GM23248 (cell line): ENCODE measurements at regions not wholly inside any gene's neighbourhood (a gene's known extent, or its start where the extent isn't known, plus 50 kb on each side); places are given as distances from the start of the nearest gene placed in this dataset.

Experiments used
- DNase-seq: peaks from one replicate; pipeline ENCODE4 v3.0.0-alpha.2; 2015
- H2AFZ ChIP-seq: fragments of 200-600 bp; sonication (generic); 2 replicates; pipeline ENCODE4 v1.6.1; 2016; ENCODE audit warnings: antibody characterized with exemption
- H3F3A ChIP-seq: fragments of 200-600 bp; sonication (generic); 2 replicates; pipeline ENCODE4 v1.6.1; 2016; ENCODE audit warnings: mild to moderate bottlenecking, antibody characterized with exemption, mixed run types; ENCODE audit not compliant: insufficient read depth
- H3K27ac ChIP-seq: fragments of 200-600 bp; sonication (generic); 2 replicates; pipeline ENCODE4 v1.5.1; 2016; ENCODE audit warnings: mild to moderate bottlenecking
- H3K27me3 ChIP-seq: fragments of 200-600 bp; sonication (generic); replicated peaks from 2 replicates; pipeline ENCODE4 v1.6.1; 2016; ENCODE audit warnings: mild to moderate bottlenecking; ENCODE audit not compliant: insufficient read depth
- H3K36me3 ChIP-seq: fragments of 200-600 bp; sonication (generic); 2 replicates; pipeline ENCODE4 v1.6.1; 2016; ENCODE audit warnings: low read depth, mild to moderate bottlenecking
- H3K4me1 ChIP-seq: fragments of 200-600 bp; sonication (generic); 2 replicates; pipeline ENCODE4 v1.6.1; 2016; ENCODE audit warnings: mild to moderate bottlenecking; ENCODE audit not compliant: insufficient read depth
- H3K4me2 ChIP-seq: fragments of 200-600 bp; sonication (generic); one replicate; pipeline ENCODE4 v1.6.1; 2016; ENCODE audit warnings: mild to moderate bottlenecking; ENCODE audit not compliant: unreplicated experiment
- H3K4me3 ChIP-seq: fragments of 200-600 bp; sonication (generic); 2 replicates; pipeline ENCODE4 v1.5.1; 2016; ENCODE audit warnings: mild to moderate bottlenecking
- H3K79me2 ChIP-seq: fragments of 200-600 bp; sonication (generic); 2 replicates; pipeline ENCODE4 v1.6.1; 2016; ENCODE audit warnings: mild to moderate bottlenecking; ENCODE audit not compliant: insufficient read depth
- H3K9ac ChIP-seq: fragments of 200-600 bp; sonication (generic); 2 replicates; pipeline ENCODE4 v1.6.1; 2016; ENCODE audit warnings: mild to moderate bottlenecking
- H3K9me2 ChIP-seq: fragments of 200-600 bp; sonication (generic); 2 replicates; pipeline ENCODE4 v1.6.1; 2016; ENCODE audit warnings: mixed run types, mild to moderate bottlenecking, moderate library complexity; ENCODE audit not compliant: insufficient read depth
- H3K9me3 ChIP-seq: fragments of 200-600 bp; sonication (generic); one replicate; pipeline ENCODE4 v1.6.1; 2017; ENCODE audit warnings: low read depth
- H4K20me1 ChIP-seq: fragments of 200-600 bp; sonication (generic); 2 replicates; pipeline ENCODE4 v1.6.0; 2016; ENCODE audit not compliant: insufficient read depth
- EZH2 ChIP-seq: fragments of 200-600 bp; sonication (generic); IDR thresholded peaks from 2 replicates; pipeline ENCODE4 v1.6.1; 2018; ENCODE audit warnings: antibody characterized with exemption, mild to moderate bottlenecking; ENCODE audit not compliant: insufficient read depth, poor library complexity, severe bottlenecking
- EZH2phosphoT487 ChIP-seq: fragments of 200-600 bp; sonication (generic); IDR thresholded peaks from 2 replicates; pipeline ENCODE4 v1.6.1; 2018; ENCODE audit warnings: antibody characterized with exemption, moderate library complexity, mild to moderate bottlenecking, low read depth; ENCODE audit not compliant: insufficient read depth
- WGBS, 2 experiments: methylation state at CpG; one replicate each; pipeline ENCODE4 v1.1.6; 2015 to 2017; ENCODE audit warnings: low lambda C conversion rate in 2 of 2, low coverage in 1 of 2; ENCODE audit errors: missing lambda C conversion rate in 2 of 2; 5-methylcytosine and 5-hydroxymethylcytosine counted together
- in situ Hi-C: fragments of 300-500 bp; cut with MboI; formaldehyde crosslinking; loops from 2 replicates; pipeline ENCODE4 v1.15.0; 2020

GRCh38 chr12:105462831-105463230, 132.3 kb downstream of the C12orf75 start:
- Histone ChIP-seq H3K9ac (no peak overlapping the region), H3K4me3 (no peak overlapping the region), H4K20me1 (no peaks in the 10 kb centered on the region), H3K4me1 (peaks cover 15% of the 10 kb centered on the region), H3K36me3 (no peaks in the 10 kb centered on the region), H2AFZ (no peak overlapping the region), H3K9me2 (no peaks in the 10 kb centered on the region), H3K79me2 (no peaks in the 10 kb centered on the region), H3K4me2 (no peak overlapping the region), H3K27me3 (no peaks in the 10 kb centered on the region), H3K27ac (no peak overlapping the region), H3K9me3 (no peaks in the 10 kb centered on the region), H3F3A (peaks cover 19% of the 10 kb centered on the region; the same call in 1 of the 2 replicates)
- DNase-seq, result peak; percentile 79
- in situ Hi-C loops, result no loop called here
- WGBS, 2 experiments, result 0 to 4% methylated on average over 2 of the region's 2 CpGs
- TF ChIP-seq EZH2phosphoT487, result no peak
- TF ChIP-seq EZH2, result no peak

DNA sequence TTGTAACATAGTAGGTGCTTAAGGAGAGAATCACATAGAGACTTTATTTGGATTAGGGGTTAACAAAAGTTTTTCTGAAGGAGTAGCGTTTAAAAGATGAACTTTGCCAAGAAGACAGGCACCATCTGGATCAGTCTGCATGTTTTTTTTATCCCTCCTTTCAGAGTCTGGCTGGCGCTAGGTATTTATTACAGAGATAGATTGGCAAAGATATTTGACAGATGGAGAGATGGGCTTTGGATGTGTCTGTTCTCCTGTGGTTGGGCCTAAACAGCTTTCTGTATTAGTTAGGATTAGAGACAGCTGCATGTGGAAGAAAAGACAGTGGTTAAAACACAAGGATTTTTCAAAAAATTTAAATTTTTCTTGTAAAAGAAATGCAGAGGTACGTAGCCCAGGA, 133.9 kb downstream of the C12orf75 start:
- Histone ChIP-seq H3K36me3 (no peaks in the 10 kb centered on the region), H3K4me3 (no peak overlapping the region), H3K9me2 (no peaks in the 10 kb centered on the region), H3K4me1 (peaks cover 15% of the 10 kb centered on the region), H3F3A (peaks cover 19% of the 10 kb centered on the region; the same call in 1 of the 2 replicates), H2AFZ (no peak overlapping the region), H4K20me1 (no peaks in the 10 kb centered on the region), H3K79me2 (no peaks in the 10 kb centered on the region), H3K27ac (no peak overlapping the region), H3K4me2 (no peak overlapping the region), H3K9me3 (no peaks in the 10 kb centered on the region), H3K9ac (no peak overlapping the region), H3K27me3 (no peaks in the 10 kb centered on the region)
- DNase-seq, result no peak
- 58 to 59% methylated on average over 3 of the region's 3 CpGs for WGBS, 2 experiments
- TF ChIP-seq EZH2, result no peak
- TF ChIP-seq EZH2phosphoT487, result no peak
- in situ Hi-C loops, result no loop called here

DNA sequence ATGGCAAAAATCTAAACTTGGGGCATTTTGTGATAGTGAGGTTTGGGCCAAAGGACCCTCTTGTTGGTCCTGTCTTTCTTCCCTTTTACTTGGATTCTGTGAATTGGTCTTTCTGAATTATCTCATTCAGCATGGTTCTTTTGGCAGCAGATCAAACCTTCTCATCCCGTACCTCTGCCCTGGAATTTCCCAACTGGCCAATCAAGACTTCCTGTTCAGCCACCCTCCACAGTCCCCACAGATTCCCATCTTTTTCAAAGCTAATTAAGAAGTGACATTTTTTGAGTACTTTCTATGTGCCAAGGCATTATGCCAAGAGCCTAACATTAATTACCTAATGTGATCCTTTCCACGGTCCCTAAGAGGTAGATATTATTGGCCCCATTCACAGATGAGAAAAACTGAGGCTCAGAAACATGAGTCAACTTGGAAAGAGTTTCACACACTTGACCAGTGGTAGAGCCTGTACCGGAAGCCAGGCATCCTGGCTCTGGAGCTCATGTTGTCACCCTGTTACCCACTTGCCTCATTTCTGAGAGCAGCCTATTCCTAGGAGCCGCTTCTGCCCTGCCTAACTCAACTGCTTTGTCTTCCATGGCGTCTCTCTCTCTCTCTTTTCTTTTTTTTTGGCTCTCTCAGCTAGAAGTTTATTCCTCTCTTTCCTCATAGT, 135.9 kb downstream of the C12orf75 start:
- Histone ChIP-seq H3K9me2 (no peaks in the 10 kb centered on the region), H3K79me2 (no peaks in the 10 kb centered on the region), H3K4me1 (peaks cover 12% of the 10 kb centered on the region), H4K20me1 (no peaks in the 10 kb centered on the region), H2AFZ (no peak overlapping the region), H3K4me3 (no peak overlapping the region), H3K9me3 (no peaks in the 10 kb centered on the region), H3K36me3 (no peaks in the 10 kb centered on the region), H3F3A (peaks cover 19% of the 10 kb centered on the region; the same call in 1 of the 2 replicates), H3K27me3 (no peaks in the 10 kb centered on the region), H3K4me2 (no peak overlapping the region), H3K27ac (no peak overlapping the region), H3K9ac (no peak overlapping the region)
- DNase-seq, result no peak
- TF ChIP-seq EZH2 (no peak), EZH2phosphoT487 (no peak)
- WGBS, 2 experiments, result 65 to 68% methylated on average over 5 of the region's 5 CpGs
- in situ Hi-C loops, result no loop called here

- no peak overlapping the region for H3K4me2 ChIP-seq
- no peaks in the 10 kb centered on the region for H4K20me1 ChIP-seq
- no peaks in the 10 kb centered on the region for H3K9me2 ChIP-seq
- H3F3A ChIP-seq, result peaks cover 13% of the 10 kb centered on the region; the same call in 1 of the 2 replicates
- no peak for DNase-seq
- H3K27me3 ChIP-seq, result no peaks in the 10 kb centered on the region
- no peaks in the 10 kb centered on the region for H3K79me2 ChIP-seq
- H2AFZ ChIP-seq, result no peak overlapping the region
- no peak overlapping the region for H3K27ac ChIP-seq
- TF ChIP-seq EZH2phosphoT487 (no peak), EZH2 (no peak)
- 84 to 86% methylated on average over 7 of the region's 7 CpGs for WGBS, 2 experiments
- H3K4me1 ChIP-seq, result peaks cover 6% of the 10 kb centered on the region; the same call in 1 of the 2 replicates
- in situ Hi-C loops, result no loop called here
- no peak overlapping the region for H3K9ac ChIP-seq
- no peaks in the 10 kb centered on the region for H3K9me3 ChIP-seq
- no peak overlapping the region for H3K4me3 ChIP-seq
- H3K36me3 ChIP-seq, result no peaks in the 10 kb centered on the region
These were observed 136.6 kb downstream of the C12orf75 start for GRCh38 chr12:105466901-105467598.
